K562 (cell line): ENCODE measurements at regions not wholly inside any gene's neighbourhood (a gene's known extent, or its start where the extent isn't known, plus 50 kb on each side); places are given as distances from the start of the nearest gene placed in this dataset.

Experiments used
- ATAC-seq: fragments of 200-7000 bp; cut with Tn5 transposase; 3 replicates; pipeline ENCODE4 v1.9.1; 2020; ENCODE audit warnings: moderate library complexity
- BruUV-seq: library from RNA; stranded (reverse); fragments of 400-500 nt; replicated peaks from 2 replicates; lab custom pipeline; 2021; lab: Mats Ljungman, UMichigan
- CTCF ChIA-PET: fragments of 300-600 bp; formaldehyde crosslinking; extraction: SDS; loops from one replicate; lab custom pipeline; 2021; ENCODE audit warnings: low intra/inter-chr PET ratio; lab: Yijun Ruan, JAX
- POLR2A ChIA-PET: fragments of 300-600, 350-650 bp; sonication (Branson Sonifier 250); formaldehyde crosslinking; extraction: SDS; loops from one replicate; lab custom pipeline; 2021; ENCODE audit warnings: antibody characterized with exemption, inconsistent platforms; lab: Yijun Ruan, JAX
- DNase-seq, 4 experiments: peaks; one replicate each; pipeline versions ENCODE4 v3.0.0 to v3.0.0-alpha.2; 2011 to 2018; ENCODE audit warnings: low spot score in 3 of 4, mixed read lengths in 3 of 4; ENCODE audit errors: extremely low read depth in 1 of 4
- FAIRE-seq: peaks from 2 replicates; lab custom pipeline; 2011; peaks lifted over from hg19 to GRCh38; lab: Jason Lieb, UNC
- H2AFZ ChIP-seq: 2 replicates; pipeline ENCODE4 v1.6.0; 2011; ENCODE audit warnings: low read depth, low read length, control low read depth, inconsistent platforms
- H3K27ac ChIP-seq: fragments of 200-600 bp; 3 replicates; pipeline ENCODE4 v1.8.0; 2011; ENCODE audit warnings: low read depth, mild to moderate bottlenecking, control low read depth, inconsistent platforms, low read length, moderate library complexity, mixed read lengths; ENCODE audit errors: extremely low read depth
- H3K27me3 ChIP-seq, 2 experiments: fragments of 300-600 bp in 1 of 2; 2 replicates in 1 of 2; 3 replicates in 1 of 2; pipeline versions ENCODE4 v1.6.0 to v1.8.0; 2011; ENCODE audit warnings: inconsistent platforms in 2 of 2, low read length in 2 of 2, mild to moderate bottlenecking in 1 of 2, mixed read lengths in 1 of 2, moderate library complexity in 1 of 2; ENCODE audit not compliant: control insufficient read depth in 2 of 2, insufficient read depth in 2 of 2
- H3K36me3 ChIP-seq: fragments of 300-600 bp; 3 replicates; pipeline ENCODE4 v1.8.0; 2011; ENCODE audit warnings: mild to moderate bottlenecking, low read length, inconsistent platforms; ENCODE audit not compliant: control insufficient read depth, insufficient read depth
- H3K4me1 ChIP-seq, 2 experiments: fragments of 200-600 bp in 1 of 2; replicated peaks in 1 of 2; 2 replicates in 1 of 2; 3 replicates in 1 of 2; pipeline versions ENCODE4 v1.5.1 to v1.8.0; 2011; ENCODE audit warnings: inconsistent platforms in 2 of 2, low read length in 2 of 2, mild to moderate bottlenecking in 1 of 2, mixed read lengths in 1 of 2, moderate library complexity in 1 of 2; ENCODE audit not compliant: control insufficient read depth in 2 of 2, insufficient read depth in 2 of 2
- H3K4me2 ChIP-seq: 2 replicates; pipeline ENCODE4 v1.6.1; 2011; ENCODE audit warnings: low read length, control low read depth, inconsistent platforms, mixed read lengths; ENCODE audit not compliant: insufficient read depth
- H3K4me3 ChIP-seq: fragments of 200-600 bp; sonication (generic), shearing (Covaris generic); 2 replicates; pipeline ENCODE4 v1.5.1; 2016; ENCODE audit warnings: control low read depth, inconsistent platforms
- H3K79me2 ChIP-seq: fragments of 200-600 bp; 3 replicates; pipeline ENCODE4 v1.8.0; 2011; ENCODE audit warnings: low read length, inconsistent platforms; ENCODE audit not compliant: control insufficient read depth, insufficient read depth
- H3K9ac ChIP-seq, 2 experiments: 2 replicates each; pipeline versions ENCODE4 v1.6.0 to v1.6.1; 2011; ENCODE audit warnings: low read depth in 2 of 2, low read length in 2 of 2, control low read depth in 1 of 2, inconsistent platforms in 1 of 2, mild to moderate bottlenecking in 1 of 2, mixed read lengths in 1 of 2; ENCODE audit not compliant: insufficient read depth in 1 of 2
- H3K9me1 ChIP-seq: one replicate; pipeline ENCODE4 v1.6.0; 2011; ENCODE audit warnings: inconsistent platforms, mild to moderate bottlenecking, low read length, moderate library complexity; ENCODE audit not compliant: control insufficient read depth, insufficient read depth
- H3K9me3 ChIP-seq: replicated peaks from 2 replicates; pipeline ENCODE4 v1.5.1; 2011; ENCODE audit warnings: low read depth, low read length, inconsistent platforms; ENCODE audit not compliant: control insufficient read depth, insufficient read depth
- H4K20me1 ChIP-seq: replicated peaks from 2 replicates; pipeline ENCODE4 v1.6.1; 2011; ENCODE audit warnings: low read length, inconsistent platforms, mixed read lengths; ENCODE audit not compliant: control insufficient read depth, insufficient read depth
- CEBPZ ChIP-seq: fragments of 150-350 bp; IDR thresholded peaks from 2 replicates; pipeline ENCODE4 v1.6.1; 2014; ENCODE audit warnings: low read depth, mild to moderate bottlenecking, low read length, borderline replicate concordance
- ELF2 ChIP-seq: fragments of 250-450 bp; sonication (Bioruptor Pico); IDR thresholded peaks from 2 replicates; pipeline ENCODE4 v1.5.0; 2021; ENCODE audit warnings: mild to moderate bottlenecking
- HDAC3 ChIP-seq: fragments of 450-650 bp; IDR thresholded peaks from 2 replicates; pipeline ENCODE4 v1.6.1; 2018; ENCODE audit warnings: borderline replicate concordance, mild to moderate bottlenecking, moderate library complexity; ENCODE audit not compliant: partially characterized antibody
- HMG20B ChIP-seq: fragments of 250-450 bp; sonication (Bioruptor Pico); IDR thresholded peaks from 2 replicates; pipeline ENCODE4 v1.5.0; 2021; ENCODE audit warnings: mild to moderate bottlenecking
- JUNB ChIP-seq: fragments of 450-650 bp; formaldehyde crosslinking; conservative IDR thresholded peaks from 2 replicates; pipeline ENCODE4 v1.4.0; 2020; ENCODE audit warnings: mild to moderate bottlenecking
- NR2F6 ChIP-seq: fragments of 450-650 bp; formaldehyde crosslinking; IDR thresholded peaks from 2 replicates; pipeline ENCODE4 v1.4.0; 2020; ENCODE audit warnings: mild to moderate bottlenecking
- PHB ChIP-seq: fragments of 250-450 bp; sonication (Bioruptor Pico); IDR thresholded peaks from 2 replicates; pipeline ENCODE4 v1.5.0; 2021
- RFX7 ChIP-seq: fragments of 250-450 bp; sonication (Bioruptor Pico); IDR thresholded peaks from 2 replicates; pipeline ENCODE4 v1.5.1; 2021; ENCODE audit warnings: mild to moderate bottlenecking
- SAFB ChIP-seq: fragments of 200-400 bp; formaldehyde crosslinking; IDR thresholded peaks from 2 replicates; pipeline ENCODE4 v1.6.1; 2017; ENCODE audit warnings: low read depth, low read length, borderline replicate concordance
- SRF ChIP-seq, 2 experiments: fragments of 250-450, 450-650 bp in 1 of 2; sonication (Bioruptor Pico) in 1 of 2; sonication (generic) in 1 of 2; formaldehyde crosslinking; IDR thresholded peaks; 2 replicates each; pipeline versions ENCODE4 v1.5.0 to v1.5.1; 2020 to 2022; ENCODE audit warnings: mild to moderate bottlenecking in 1 of 2, missing genetic modification reagents in 1 of 2
- TAF9B ChIP-seq: fragments of 450-650 bp; IDR thresholded peaks from 2 replicates; pipeline ENCODE4 v1.6.1; 2018; ENCODE audit warnings: mild to moderate bottlenecking; ENCODE audit not compliant: partially characterized antibody
- TFAM ChIP-seq: fragments of 250-450 bp; sonication (Bioruptor Pico); conservative IDR thresholded peaks from 2 replicates; pipeline ENCODE4 v1.5.0; 2021; ENCODE audit warnings: mild to moderate bottlenecking, moderate library complexity
- TSC22D4 ChIP-seq: fragments of 450-650 bp; IDR thresholded peaks from 2 replicates; pipeline ENCODE4 v1.6.1; 2016; ENCODE audit warnings: missing genetic modification characterization, missing biosample characterization, control low read depth
- ZBED1 ChIP-seq: IDR thresholded peaks from 2 replicates; pipeline ENCODE4 v1.6.1; 2014
- whole genome bisulfite sequencing: fragments of 100-300 bp; shearing (Covaris generic); methylation state at CpG from one replicate; pipeline ENCODE4 v1.1.6; 2016; ENCODE audit warnings: low coverage, mixed read lengths; ENCODE audit not compliant: insufficient coverage; ENCODE audit errors: missing lambda C conversion rate; 5-methylcytosine and 5-hydroxymethylcytosine counted together
- in situ Hi-C: fragments of 300-500 bp; cut with MboI; formaldehyde crosslinking; loops from 4 replicates; pipeline ENCODE4 v1.15.0; 2018; ENCODE audit warnings: inconsistent platforms, mixed read lengths
- intact Hi-C: fragments of 100-400 bp; cut with micrococcal nuclease; formaldehyde crosslinking; loops from 2 replicates; pipeline ENCODE4 v1.14.2; 2022
- TF ChIP-seq, protein P1 (sequence below): sonication (generic); formaldehyde crosslinking; IDR thresholded peaks from 2 replicates; pipeline ENCODE4 v1.8.1; 2023; ENCODE audit warnings: mild to moderate bottlenecking, missing genetic modification reagents
- TF ChIP-seq, protein P2 (sequence below): fragments of 450-650 bp; IDR thresholded peaks from 2 replicates; pipeline ENCODE4 v1.7.1; 2018; ENCODE audit warnings: mild to moderate bottlenecking, low read depth; ENCODE audit not compliant: partially characterized antibody

- WGBS = 5% methylated on average over 4 of the region's 4 CpGs
- BruUV-seq = no TSS peak
- in situ Hi-C loops = no loop called here
- TF ChIP-seq, protein P1, sequence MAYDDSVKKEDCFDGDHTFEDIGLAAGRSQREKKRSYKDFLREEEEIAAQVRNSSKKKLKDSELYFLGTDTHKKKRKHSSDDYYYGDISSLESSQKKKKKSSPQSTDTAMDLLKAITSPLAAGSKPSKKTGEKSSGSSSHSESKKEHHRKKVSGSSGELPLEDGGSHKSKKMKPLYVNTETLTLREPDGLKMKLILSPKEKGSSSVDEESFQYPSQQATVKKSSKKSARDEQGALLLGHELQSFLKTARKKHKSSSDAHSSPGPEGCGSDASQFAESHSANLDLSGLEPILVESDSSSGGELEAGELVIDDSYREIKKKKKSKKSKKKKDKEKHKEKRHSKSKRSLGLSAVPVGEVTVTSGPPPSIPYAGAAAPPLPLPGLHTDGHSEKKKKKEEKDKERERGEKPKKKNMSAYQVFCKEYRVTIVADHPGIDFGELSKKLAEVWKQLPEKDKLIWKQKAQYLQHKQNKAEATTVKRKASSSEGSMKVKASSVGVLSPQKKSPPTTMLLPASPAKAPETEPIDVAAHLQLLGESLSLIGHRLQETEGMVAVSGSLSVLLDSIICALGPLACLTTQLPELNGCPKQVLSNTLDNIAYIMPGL (CRISPR knock-in tag) = no peak
- TF ChIP-seq ELF2 (CRISPR knock-in tag) (no peak), NR2F6 (CRISPR knock-in tag) (no peak), TFAM (CRISPR knock-in tag) (no peak), RFX7 (CRISPR knock-in tag) (no peak), CEBPZ (no peak), PHB (CRISPR knock-in tag) (no peak), HMG20B (CRISPR knock-in tag) (no peak), TSC22D4 (tag) (no peak), JUNB (no peak), ZBED1 (no peak), TAF9B (no peak), SAFB (no peak), SRF (CRISPR knock-in tag; IDR thresholded peaks at IDR 0.05) (no peak), HDAC3 (no peak)
- TF ChIP-seq, protein P2, sequence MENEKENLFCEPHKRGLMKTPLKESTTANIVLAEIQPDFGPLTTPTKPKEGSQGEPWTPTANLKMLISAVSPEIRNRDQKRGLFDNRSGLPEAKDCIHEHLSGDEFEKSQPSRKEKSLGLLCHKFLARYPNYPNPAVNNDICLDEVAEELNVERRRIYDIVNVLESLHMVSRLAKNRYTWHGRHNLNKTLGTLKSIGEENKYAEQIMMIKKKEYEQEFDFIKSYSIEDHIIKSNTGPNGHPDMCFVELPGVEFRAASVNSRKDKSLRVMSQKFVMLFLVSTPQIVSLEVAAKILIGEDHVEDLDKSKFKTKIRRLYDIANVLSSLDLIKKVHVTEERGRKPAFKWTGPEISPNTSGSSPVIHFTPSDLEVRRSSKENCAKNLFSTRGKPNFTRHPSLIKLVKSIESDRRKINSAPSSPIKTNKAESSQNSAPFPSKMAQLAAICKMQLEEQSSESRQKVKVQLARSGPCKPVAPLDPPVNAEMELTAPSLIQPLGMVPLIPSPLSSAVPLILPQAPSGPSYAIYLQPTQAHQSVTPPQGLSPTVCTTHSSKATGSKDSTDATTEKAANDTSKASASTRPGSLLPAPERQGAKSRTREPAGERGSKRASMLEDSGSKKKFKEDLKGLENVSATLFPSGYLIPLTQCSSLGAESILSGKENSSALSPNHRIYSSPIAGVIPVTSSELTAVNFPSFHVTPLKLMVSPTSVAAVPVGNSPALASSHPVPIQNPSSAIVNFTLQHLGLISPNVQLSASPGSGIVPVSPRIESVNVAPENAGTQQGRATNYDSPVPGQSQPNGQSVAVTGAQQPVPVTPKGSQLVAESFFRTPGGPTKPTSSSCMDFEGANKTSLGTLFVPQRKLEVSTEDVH = no peak
Measured at GRCh38 chr10:108363576-108363975, 1199.1 kb upstream of the SORCS1 start.

More at GRCh38 chr10:108363576-108363975, 1199.1 kb upstream of the SORCS1 start:
- no peaks in the 10 kb centered on the region for H3K9me1 ChIP-seq
- H3K4me2 ChIP-seq = no peak overlapping the region
- no peak overlapping the region for H3K27ac ChIP-seq
- intact Hi-C loops = no loop called here
- no peak overlapping the region for H2AFZ ChIP-seq
- ATAC-seq (no peak), FAIRE-seq (no peak), DNase-seq (no peak)
- no peak overlapping the region for H3K4me3 ChIP-seq
- H3K27me3 ChIP-seq = no peaks in the 10 kb centered on the region
- H3K9me3 ChIP-seq = no peaks in the 10 kb centered on the region
- ChIA-PET CTCF (no interaction called here), POLR2A (no interaction called here)
- H3K79me2 ChIP-seq = no peaks in the 10 kb centered on the region
- H3K36me3 ChIP-seq = no peaks in the 10 kb centered on the region
- no peaks in the 10 kb centered on the region for H3K4me1 ChIP-seq
- no peak overlapping the region for H3K9ac ChIP-seq
- no peaks in the 10 kb centered on the region for H4K20me1 ChIP-seq
